Panc1 (cell line): ENCODE measurements at regions not wholly inside any gene's neighbourhood (a gene's known extent, or its start where the extent isn't known, plus 50 kb on each side); places are given as distances from the start of the nearest gene placed in this dataset.

Experiments
- ATAC-seq: fragments of 200-7000 bp; cut with Tn5 transposase; 2 replicates; pipeline ENCODE4 v1.9.1; 2020; ENCODE audit warnings: mild to moderate bottlenecking, moderate library complexity
- BruUV-seq: library from RNA; stranded (reverse); fragments of 400-500 nt; replicated peaks from 2 replicates; lab custom pipeline; 2021; lab: Mats Ljungman, UMichigan
- CTCF ChIA-PET: fragments of 300-600 bp; sonication (Branson Sonifier 250); formaldehyde crosslinking; loops from one replicate; lab custom pipeline; 2022; ENCODE audit warnings: antibody characterized with exemption; lab: Charles Lee
- POLR2A ChIA-PET: fragments of 300-600 bp; sonication (Branson Sonifier 250); formaldehyde crosslinking; loops from one replicate; lab custom pipeline; 2022; ENCODE audit warnings: antibody characterized with exemption; lab: Charles Lee
- DNase-seq: peaks from one replicate; pipeline ENCODE4 v3.0.0-alpha.2; 2010; ENCODE audit warnings: low read depth, low spot score
- H3K27ac ChIP-seq: 2 replicates; pipeline ENCODE4 v1.5.1; 2011; ENCODE audit warnings: mild to moderate bottlenecking, low read length, inconsistent platforms
- H3K27me3 ChIP-seq: fragments of 200-500 bp; sonication (Bioruptor generic); 2 replicates; pipeline ENCODE4 v1.6.0; 2014; ENCODE audit warnings: low read length, inconsistent platforms; ENCODE audit not compliant: control insufficient read depth, insufficient read depth
- H3K36me3 ChIP-seq: fragments of 200-500 bp; sonication (Bioruptor generic); 2 replicates; pipeline ENCODE4 v1.5.1; 2014; ENCODE audit warnings: inconsistent platforms, mild to moderate bottlenecking, low read length, moderate library complexity; ENCODE audit not compliant: control insufficient read depth, insufficient read depth
- H3K4me1 ChIP-seq: 2 replicates; pipeline ENCODE4 v1.5.1; 2011; ENCODE audit warnings: inconsistent platforms, mild to moderate bottlenecking, low read length, moderate library complexity; ENCODE audit not compliant: control insufficient read depth, insufficient read depth
- H3K4me3 ChIP-seq, 2 experiments: 2 replicates each; pipeline ENCODE4 v1.5.1; 2011 to 2012; ENCODE audit warnings: low read depth in 2 of 2, low read length in 2 of 2, mild to moderate bottlenecking in 2 of 2, inconsistent platforms in 1 of 2, moderate library complexity in 1 of 2
- H3K9me3 ChIP-seq: fragments of 200-500 bp; sonication (Bioruptor generic); 2 replicates; pipeline ENCODE4 v1.5.1; 2014; ENCODE audit warnings: low read depth, mild to moderate bottlenecking, inconsistent platforms, low read length, moderate library complexity; ENCODE audit not compliant: control insufficient read depth, insufficient read depth
- POLR2AphosphoS5 ChIP-seq: IDR thresholded peaks from 2 replicates; pipeline ENCODE4 v1.6.1; 2012; ENCODE audit warnings: mild to moderate bottlenecking, low read depth, low read length, moderate library complexity
- SIN3A ChIP-seq: IDR thresholded peaks from 2 replicates; pipeline ENCODE4 v1.6.1; 2012; ENCODE audit warnings: low read depth, mild to moderate bottlenecking, low read length, moderate library complexity, borderline replicate concordance; ENCODE audit not compliant: insufficient read depth
- TCF7L2 ChIP-seq: IDR thresholded peaks from 2 replicates; pipeline ENCODE4 v1.6.1; 2011; ENCODE audit warnings: mild to moderate bottlenecking, low read depth, low read length, inconsistent platforms
- in situ Hi-C: cut with HindIII; loops from 2 replicates; pipeline ENCODE4 v1.10.0; 2016; ENCODE audit warnings: low sequenced_read_pairs, low pct_unique_long_range_greater_than_20kb
- intact Hi-C: fragments of 100-400 bp; cut with micrococcal nuclease; formaldehyde crosslinking; loops from one replicate; pipeline ENCODE4 v1.10.0; 2022; ENCODE audit not compliant: unreplicated experiment
- TF ChIP-seq, protein P1 (sequence below): fragments of 450-650 bp; IDR thresholded peaks from 2 replicates; pipeline ENCODE4 v1.5.1; 2017; ENCODE audit warnings: mild to moderate bottlenecking
- TF ChIP-seq, protein P2 (sequence below), 2 experiments: IDR thresholded peaks; 2 replicates each; pipeline ENCODE4 v1.6.1; 2011 to 2012; ENCODE audit warnings: low read depth in 2 of 2, control low read depth in 1 of 2, low read length in 1 of 2, mild to moderate bottlenecking in 1 of 2, moderate library complexity in 1 of 2; ENCODE audit not compliant: insufficient read depth in 1 of 2

DNA sequence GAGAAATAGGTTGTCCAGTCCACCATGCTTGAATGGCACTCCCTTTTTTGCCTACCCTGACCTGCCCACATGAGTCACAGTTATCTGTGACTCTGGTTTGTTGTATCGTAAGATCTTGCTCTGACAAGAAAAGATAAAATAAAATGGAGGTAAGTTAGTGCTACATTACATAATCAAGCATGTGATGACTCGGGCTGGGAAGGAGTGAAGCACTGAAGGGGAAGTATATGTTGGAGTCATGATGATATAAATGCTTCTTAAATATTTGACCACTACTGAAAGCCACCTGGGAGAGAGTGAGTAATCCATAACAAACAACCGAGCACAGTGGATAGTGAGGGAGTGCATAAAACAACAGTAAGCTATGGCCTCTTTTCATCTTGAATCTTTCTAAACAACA is 124.4 kb downstream of the SHOX2 start:
- no peak overlapping the region for H3K27ac ChIP-seq
- H3K9me3 ChIP-seq, result no peaks in the 10 kb centered on the region
- ChIA-PET POLR2A (no interaction called here), CTCF (no interaction called here)
- in situ Hi-C loops (no loop called here), intact Hi-C loops (no loop called here)
- no TSS peak for BruUV-seq
- 0 out of 2 replicates have a peak, but pooled peaks cover 4% of the 10 kb centered on the region for H3K27me3 ChIP-seq
- H3K4me1 ChIP-seq, result no peaks in the 10 kb centered on the region
- DNase-seq (peak; percentile 5), ATAC-seq (no peak)
- TF ChIP-seq POLR2AphosphoS5 (no peak), SIN3A (no peak), TCF7L2 (no peak)
- TF ChIP-seq, protein P1, sequence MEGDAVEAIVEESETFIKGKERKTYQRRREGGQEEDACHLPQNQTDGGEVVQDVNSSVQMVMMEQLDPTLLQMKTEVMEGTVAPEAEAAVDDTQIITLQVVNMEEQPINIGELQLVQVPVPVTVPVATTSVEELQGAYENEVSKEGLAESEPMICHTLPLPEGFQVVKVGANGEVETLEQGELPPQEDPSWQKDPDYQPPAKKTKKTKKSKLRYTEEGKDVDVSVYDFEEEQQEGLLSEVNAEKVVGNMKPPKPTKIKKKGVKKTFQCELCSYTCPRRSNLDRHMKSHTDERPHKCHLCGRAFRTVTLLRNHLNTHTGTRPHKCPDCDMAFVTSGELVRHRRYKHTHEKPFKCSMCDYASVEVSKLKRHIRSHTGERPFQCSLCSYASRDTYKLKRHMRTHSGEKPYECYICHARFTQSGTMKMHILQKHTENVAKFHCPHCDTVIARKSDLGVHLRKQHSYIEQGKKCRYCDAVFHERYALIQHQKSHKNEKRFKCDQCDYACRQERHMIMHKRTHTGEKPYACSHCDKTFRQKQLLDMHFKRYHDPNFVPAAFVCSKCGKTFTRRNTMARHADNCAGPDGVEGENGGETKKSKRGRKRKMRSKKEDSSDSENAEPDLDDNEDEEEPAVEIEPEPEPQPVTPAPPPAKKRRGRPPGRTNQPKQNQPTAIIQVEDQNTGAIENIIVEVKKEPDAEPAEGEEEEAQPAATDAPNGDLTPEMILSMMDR, result no peak
- TF ChIP-seq, protein P2, sequence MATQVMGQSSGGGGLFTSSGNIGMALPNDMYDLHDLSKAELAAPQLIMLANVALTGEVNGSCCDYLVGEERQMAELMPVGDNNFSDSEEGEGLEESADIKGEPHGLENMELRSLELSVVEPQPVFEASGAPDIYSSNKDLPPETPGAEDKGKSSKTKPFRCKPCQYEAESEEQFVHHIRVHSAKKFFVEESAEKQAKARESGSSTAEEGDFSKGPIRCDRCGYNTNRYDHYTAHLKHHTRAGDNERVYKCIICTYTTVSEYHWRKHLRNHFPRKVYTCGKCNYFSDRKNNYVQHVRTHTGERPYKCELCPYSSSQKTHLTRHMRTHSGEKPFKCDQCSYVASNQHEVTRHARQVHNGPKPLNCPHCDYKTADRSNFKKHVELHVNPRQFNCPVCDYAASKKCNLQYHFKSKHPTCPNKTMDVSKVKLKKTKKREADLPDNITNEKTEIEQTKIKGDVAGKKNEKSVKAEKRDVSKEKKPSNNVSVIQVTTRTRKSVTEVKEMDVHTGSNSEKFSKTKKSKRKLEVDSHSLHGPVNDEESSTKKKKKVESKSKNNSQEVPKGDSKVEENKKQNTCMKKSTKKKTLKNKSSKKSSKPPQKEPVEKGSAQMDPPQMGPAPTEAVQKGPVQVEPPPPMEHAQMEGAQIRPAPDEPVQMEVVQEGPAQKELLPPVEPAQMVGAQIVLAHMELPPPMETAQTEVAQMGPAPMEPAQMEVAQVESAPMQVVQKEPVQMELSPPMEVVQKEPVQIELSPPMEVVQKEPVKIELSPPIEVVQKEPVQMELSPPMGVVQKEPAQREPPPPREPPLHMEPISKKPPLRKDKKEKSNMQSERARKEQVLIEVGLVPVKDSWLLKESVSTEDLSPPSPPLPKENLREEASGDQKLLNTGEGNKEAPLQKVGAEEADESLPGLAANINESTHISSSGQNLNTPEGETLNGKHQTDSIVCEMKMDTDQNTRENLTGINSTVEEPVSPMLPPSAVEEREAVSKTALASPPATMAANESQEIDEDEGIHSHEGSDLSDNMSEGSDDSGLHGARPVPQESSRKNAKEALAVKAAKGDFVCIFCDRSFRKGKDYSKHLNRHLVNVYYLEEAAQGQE (IDR thresholded peaks at IDR 0.05; ENCODE audit: insufficient read depth in 1 of 2, low read depth in 2 of 2, low read length in 1 of 2), result no peak
- no peak overlapping the region for H3K4me3 ChIP-seq
- no peaks in the 10 kb centered on the region for H3K36me3 ChIP-seq

DNA sequence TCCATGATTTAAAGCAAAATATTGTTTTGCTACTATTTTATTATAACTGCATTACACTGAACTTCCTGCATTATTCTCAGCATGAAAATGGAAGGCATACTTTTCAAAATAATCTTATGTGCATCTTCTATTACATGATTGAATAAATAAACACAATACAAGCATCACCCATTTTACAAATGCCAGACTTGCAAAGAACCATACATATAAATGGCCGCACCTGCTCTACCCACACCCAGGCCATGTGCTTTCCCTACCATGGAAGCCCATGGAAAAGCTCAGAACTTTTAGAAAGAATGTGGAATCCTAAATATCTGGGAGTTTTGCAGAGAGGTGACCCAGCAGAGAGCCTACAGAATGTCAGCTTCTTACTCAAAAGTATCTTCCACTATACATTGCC is 127.2 kb downstream of the SHOX2 start:
- intact Hi-C loops, result no loop called here
- no peaks in the 10 kb centered on the region for H3K4me1 ChIP-seq
- in situ Hi-C loops, result no loop called here
- H3K27me3 ChIP-seq, result 0 out of 2 replicates have a peak, but pooled peaks cover 4% of the 10 kb centered on the region
- no peak overlapping the region for H3K27ac ChIP-seq
- ATAC-seq (no peak), DNase-seq (no peak)
- H3K9me3 ChIP-seq, result no peaks in the 10 kb centered on the region
- H3K36me3 ChIP-seq, result no peaks in the 10 kb centered on the region
- H3K4me3 ChIP-seq, result no peak overlapping the region
- CTCF ChIA-PET, result no interaction called here
- TF ChIP-seq POLR2AphosphoS5, result no peak
- no peak for TF ChIP-seq SIN3A
- no peak for TF ChIP-seq TCF7L2
- TF ChIP-seq, protein P1, result no peak
- TF ChIP-seq, protein P2 (IDR thresholded peaks at IDR 0.05; ENCODE audit: insufficient read depth in 1 of 2, low read depth in 2 of 2, low read length in 1 of 2), result no peak
- POLR2A ChIA-PET, result no interaction called here
- no TSS peak for BruUV-seq
